ENCODE measurements at regions not wholly inside any gene's neighbourhood (a gene's known extent, or its start where the extent isn't known, plus 50 kb on each side); places are given as distances from the start of the nearest gene placed in this dataset.

DNA sequence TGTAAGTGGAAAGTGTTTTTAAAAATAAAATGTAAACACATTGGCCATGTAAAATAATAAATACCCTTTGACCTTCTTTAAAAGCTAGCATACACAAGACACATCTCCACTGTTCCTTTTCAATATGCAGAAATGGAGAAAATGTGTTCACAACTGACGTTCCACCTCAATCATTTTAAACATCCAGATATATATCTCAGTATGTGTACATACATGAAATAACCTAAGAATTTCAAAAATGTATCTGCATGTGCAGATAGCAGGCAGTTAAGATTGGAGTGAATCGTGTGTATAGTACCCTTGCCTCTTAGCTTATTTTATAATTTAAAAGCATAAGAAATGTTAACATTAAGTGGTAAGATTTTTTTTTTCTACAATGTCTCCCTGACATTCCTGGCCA lies 406.2 kb upstream of the FLRT2 start:
- TF ChIP-seq FOXP2 (optimal IDR thresholded peaks at IDR 0.05; ENCODE audit: borderline replicate concordance, extremely low read depth, extremely low read length, insufficient read depth) (no peak), SIN3A (IDR thresholded peaks at IDR 0.05; ENCODE audit: borderline replicate concordance, insufficient read depth, low read length) (no peak), POLR2AphosphoS5 (IDR thresholded peaks at IDR 0.05; ENCODE audit: low read depth, low read length) (no peak), TAF1 (IDR thresholded peaks at IDR 0.05; ENCODE audit: borderline replicate concordance, insufficient read depth, low read length) (no peak)
- TF ChIP-seq, protein P1, sequence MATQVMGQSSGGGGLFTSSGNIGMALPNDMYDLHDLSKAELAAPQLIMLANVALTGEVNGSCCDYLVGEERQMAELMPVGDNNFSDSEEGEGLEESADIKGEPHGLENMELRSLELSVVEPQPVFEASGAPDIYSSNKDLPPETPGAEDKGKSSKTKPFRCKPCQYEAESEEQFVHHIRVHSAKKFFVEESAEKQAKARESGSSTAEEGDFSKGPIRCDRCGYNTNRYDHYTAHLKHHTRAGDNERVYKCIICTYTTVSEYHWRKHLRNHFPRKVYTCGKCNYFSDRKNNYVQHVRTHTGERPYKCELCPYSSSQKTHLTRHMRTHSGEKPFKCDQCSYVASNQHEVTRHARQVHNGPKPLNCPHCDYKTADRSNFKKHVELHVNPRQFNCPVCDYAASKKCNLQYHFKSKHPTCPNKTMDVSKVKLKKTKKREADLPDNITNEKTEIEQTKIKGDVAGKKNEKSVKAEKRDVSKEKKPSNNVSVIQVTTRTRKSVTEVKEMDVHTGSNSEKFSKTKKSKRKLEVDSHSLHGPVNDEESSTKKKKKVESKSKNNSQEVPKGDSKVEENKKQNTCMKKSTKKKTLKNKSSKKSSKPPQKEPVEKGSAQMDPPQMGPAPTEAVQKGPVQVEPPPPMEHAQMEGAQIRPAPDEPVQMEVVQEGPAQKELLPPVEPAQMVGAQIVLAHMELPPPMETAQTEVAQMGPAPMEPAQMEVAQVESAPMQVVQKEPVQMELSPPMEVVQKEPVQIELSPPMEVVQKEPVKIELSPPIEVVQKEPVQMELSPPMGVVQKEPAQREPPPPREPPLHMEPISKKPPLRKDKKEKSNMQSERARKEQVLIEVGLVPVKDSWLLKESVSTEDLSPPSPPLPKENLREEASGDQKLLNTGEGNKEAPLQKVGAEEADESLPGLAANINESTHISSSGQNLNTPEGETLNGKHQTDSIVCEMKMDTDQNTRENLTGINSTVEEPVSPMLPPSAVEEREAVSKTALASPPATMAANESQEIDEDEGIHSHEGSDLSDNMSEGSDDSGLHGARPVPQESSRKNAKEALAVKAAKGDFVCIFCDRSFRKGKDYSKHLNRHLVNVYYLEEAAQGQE (IDR thresholded peaks at IDR 0.05; ENCODE audit: insufficient read depth in 1 of 2, low read depth in 2 of 2, low read length in 2 of 2) = no peak

DNA sequence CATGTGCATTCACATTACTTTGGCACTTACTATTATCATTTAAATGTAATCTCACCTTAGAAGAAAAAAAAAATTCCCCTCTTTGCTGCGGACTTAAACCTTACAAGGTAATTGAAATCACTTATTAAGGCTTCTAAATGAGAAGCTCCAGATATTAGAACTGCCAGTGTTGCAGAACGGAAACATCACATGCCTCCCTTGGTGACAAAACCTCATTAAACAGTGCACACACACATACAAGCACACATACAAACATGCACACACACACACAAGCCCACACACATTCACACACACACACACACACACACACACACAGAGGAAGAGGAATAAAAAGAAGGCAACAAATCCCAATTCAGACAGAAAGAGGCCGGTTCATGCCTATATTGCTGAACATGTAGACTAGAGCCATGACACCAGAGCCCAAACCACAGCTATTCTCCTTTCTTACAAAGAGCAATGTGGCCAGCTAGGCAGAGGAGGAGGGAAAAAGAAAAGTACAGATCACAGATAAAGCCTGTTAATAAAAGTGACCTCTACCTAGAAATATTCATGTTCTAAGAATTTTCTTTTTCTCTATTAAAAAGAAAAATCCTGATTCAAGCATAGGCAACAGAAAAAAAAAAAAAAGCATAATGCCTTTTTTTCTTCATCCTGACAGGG lies 405.2 kb upstream of the FLRT2 start:
- TF ChIP-seq SIN3A (IDR thresholded peaks at IDR 0.05; ENCODE audit: borderline replicate concordance, insufficient read depth, low read length) (no peak), TAF1 (IDR thresholded peaks at IDR 0.05; ENCODE audit: borderline replicate concordance, insufficient read depth, low read length) (no peak)
- TF ChIP-seq, protein P1 (IDR thresholded peaks at IDR 0.05; ENCODE audit: insufficient read depth in 1 of 2, low read depth in 2 of 2, low read length in 2 of 2) = no peak

DNA sequence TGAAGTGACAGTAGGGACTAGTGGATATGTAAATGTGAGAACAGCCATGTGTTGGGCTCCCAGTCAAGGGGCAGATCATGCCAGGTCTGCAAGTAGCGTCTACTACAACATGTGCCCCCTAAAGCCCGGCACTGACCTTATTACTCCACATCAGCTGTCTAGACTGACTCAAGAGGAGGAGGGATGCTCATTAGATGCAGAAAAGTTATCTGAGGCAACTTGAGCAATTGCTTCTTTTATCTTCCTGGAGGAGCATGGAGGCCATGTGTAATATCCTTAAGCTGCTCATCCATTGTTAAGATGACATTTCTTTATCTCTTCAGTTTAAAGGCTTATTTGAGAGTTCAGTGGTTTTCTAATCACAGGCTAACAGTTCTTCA lies 404.7 kb upstream of the FLRT2 start:
- no peak for TF ChIP-seq POLR2AphosphoS5 (IDR thresholded peaks at IDR 0.05; ENCODE audit: low read depth, low read length)
- no peak for TF ChIP-seq TAF1 (IDR thresholded peaks at IDR 0.05; ENCODE audit: borderline replicate concordance, insufficient read depth, low read length)

DNA sequence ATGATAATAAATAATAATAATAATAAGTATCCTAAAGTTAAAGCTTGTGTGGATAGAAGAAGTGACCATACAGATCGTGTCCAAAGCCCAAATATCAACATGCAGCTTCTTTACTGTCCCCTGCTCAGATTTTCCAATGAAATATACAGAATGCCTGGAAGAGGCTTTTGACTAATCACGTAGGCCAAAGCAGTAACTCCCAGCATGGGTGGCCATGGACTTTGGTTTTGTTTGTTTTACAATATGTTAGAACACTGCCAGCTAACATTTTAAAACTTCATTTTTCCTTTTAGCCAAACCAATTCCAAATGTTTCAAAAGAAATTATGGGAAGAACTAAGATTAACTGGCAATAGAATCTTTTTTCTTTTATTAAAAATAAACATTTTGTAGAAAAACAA lies 400.0 kb upstream of the FLRT2 start:
- TF ChIP-seq FOXP2 (optimal IDR thresholded peaks at IDR 0.05; ENCODE audit: borderline replicate concordance, extremely low read depth, extremely low read length, insufficient read depth) = no peak

DNA sequence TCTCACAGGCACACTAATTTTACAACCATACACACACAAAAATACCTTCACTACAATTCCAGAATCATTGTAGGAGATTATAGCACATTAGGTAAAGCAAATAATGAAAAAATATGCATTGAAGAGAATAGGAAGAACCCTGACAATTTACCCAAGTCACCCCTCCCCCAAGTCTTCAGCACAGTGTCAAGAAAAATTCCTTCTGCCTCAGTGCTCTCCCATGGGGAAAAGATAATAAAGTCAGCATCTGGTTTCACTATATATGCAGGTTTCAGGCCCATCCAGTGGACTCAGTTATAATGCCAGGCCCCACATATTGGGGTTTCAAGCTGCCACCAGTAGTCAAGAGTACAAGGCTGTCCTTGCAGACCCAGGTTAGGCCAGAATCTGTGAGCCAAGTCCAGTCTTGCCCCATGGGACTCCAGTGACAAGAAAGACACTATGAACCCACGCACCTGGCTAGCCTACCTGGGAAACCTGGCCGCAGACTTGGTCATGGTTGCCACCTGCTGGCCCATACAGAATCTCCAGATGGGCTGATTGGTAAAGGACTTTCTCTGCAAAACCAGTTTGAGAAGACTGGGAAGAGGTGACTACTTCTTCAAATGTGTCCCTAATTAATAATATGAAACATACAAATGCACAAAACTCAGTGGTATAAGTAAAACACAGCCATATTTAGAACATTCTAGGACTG lies 398.6 kb upstream of the FLRT2 start:
- no peak for TF ChIP-seq SIN3A (IDR thresholded peaks at IDR 0.05; ENCODE audit: borderline replicate concordance, insufficient read depth, low read length)

DNA sequence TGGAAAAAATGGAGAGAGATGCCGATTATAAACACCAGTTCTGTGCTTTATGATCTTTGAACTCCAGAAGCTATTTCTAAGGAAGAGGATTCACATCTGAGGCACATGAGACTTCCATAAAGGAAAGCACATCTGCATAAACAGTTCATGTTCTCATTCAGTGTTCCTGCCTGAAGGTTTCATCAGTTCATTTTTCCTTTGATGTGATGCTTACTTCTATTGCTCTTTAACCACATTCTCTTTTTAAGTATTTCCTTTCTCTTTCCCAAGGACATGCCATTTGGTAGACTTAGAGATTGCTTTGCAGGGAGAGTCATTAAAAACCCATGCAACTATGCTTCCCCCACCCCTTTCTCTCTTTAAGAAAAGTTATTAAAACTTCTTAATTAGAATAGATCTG lies 387.0 kb upstream of the FLRT2 start:
- TF ChIP-seq TAF1 (IDR thresholded peaks at IDR 0.05; ENCODE audit: borderline replicate concordance, insufficient read depth, low read length) (no peak), FOXP2 (optimal IDR thresholded peaks at IDR 0.05; ENCODE audit: borderline replicate concordance, extremely low read depth, extremely low read length, insufficient read depth) (no peak), POLR2AphosphoS5 (IDR thresholded peaks at IDR 0.05; ENCODE audit: low read depth, low read length) (no peak), SIN3A (IDR thresholded peaks at IDR 0.05; ENCODE audit: borderline replicate concordance, insufficient read depth, low read length) (no peak)
- TF ChIP-seq, protein P1 (IDR thresholded peaks at IDR 0.05; ENCODE audit: insufficient read depth in 1 of 2, low read depth in 2 of 2, low read length in 2 of 2) = no peak

DNA sequence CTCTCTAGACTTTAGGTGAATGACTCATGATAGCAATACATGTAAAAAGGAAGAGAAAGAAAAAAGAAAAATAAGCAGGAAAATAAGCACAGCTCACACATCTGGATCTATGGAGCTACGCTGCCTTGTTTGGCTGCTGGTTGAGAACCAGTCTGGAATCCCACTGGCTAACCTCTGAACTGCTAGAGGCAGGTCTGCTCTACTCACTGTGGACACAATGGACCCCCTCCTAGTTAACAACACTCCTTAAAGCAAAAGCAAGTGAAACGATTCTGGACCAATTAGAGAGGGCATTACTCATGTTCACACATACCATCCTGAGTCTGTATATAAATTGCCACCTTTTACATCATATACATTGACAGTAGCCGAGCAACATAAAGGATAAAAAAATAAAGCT lies 383.2 kb upstream of the FLRT2 start:
- TF ChIP-seq POLR2AphosphoS5 (IDR thresholded peaks at IDR 0.05; ENCODE audit: low read depth, low read length) (no peak), TAF1 (IDR thresholded peaks at IDR 0.05; ENCODE audit: borderline replicate concordance, insufficient read depth, low read length) (no peak)
